ENCODE measurements at regions not wholly inside any gene's neighbourhood (a gene's known extent, or its start where the extent isn't known, plus 50 kb on each side); places are given as distances from the start of the nearest gene placed in this dataset.

DNA sequence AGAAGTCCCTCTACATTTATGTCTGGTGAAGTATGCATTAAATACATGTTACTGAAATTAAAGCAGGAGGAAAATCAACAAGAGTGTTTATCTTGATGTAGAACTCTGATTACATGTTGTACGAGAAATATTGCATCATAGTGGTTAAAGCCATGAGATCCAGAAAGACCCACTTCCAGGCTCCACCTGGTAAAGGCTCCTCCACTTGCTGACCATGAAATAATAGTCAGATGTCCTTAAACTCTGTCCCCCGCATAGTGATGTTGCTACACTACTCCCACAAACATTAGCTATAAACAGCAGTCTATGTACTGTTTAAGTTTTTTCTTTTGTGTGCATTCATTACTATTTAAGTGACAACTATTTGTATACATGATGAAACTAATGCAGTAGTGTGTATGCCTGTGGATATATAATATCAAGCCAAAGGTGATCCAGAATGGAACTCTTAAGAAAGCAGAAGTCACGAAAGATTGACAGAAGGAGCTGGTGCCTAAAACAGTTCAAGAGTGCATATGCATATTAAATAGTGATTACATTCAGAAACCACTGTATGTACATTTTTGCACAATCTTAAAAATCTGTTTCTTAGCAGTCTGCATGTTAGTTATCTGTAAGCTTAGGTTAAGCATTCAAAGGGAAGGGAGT lies 264.4 kb upstream of the KCNMB2 start:
- TF ChIP-seq CTCF (IDR thresholded peaks at IDR 0.05) = no peak
- no peak for TF ChIP-seq EZH2 (IDR thresholded peaks at IDR 0.05; ENCODE audit: borderline replicate concordance, insufficient read depth, low read depth, low read length, poor library complexity, severe bottlenecking)
